ENCODE measurements at regions not wholly inside any gene's neighbourhood (a gene's known extent, or its start where the extent isn't known, plus 50 kb on each side); places are given as distances from the start of the nearest gene placed in this dataset.

- TF ChIP-seq ZNF350 (CRISPR knock-in tag; IDR thresholded peaks at IDR 0.05; ENCODE audit: borderline replicate concordance, low read depth): peak; percentile 52; the same call in 1 of the 2 replicates
- TF ChIP-seq ZBTB3 (CRISPR knock-in tag; IDR thresholded peaks at IDR 0.05; ENCODE audit: borderline replicate concordance, low read depth): no peak
- TF ChIP-seq, protein P1, sequence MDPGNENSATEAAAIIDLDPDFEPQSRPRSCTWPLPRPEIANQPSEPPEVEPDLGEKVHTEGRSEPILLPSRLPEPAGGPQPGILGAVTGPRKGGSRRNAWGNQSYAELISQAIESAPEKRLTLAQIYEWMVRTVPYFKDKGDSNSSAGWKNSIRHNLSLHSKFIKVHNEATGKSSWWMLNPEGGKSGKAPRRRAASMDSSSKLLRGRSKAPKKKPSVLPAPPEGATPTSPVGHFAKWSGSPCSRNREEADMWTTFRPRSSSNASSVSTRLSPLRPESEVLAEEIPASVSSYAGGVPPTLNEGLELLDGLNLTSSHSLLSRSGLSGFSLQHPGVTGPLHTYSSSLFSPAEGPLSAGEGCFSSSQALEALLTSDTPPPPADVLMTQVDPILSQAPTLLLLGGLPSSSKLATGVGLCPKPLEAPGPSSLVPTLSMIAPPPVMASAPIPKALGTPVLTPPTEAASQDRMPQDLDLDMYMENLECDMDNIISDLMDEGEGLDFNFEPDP (CRISPR knock-in tag; conservative IDR thresholded peaks at IDR 0.05): no peak
- TF ChIP-seq JARID2 (CRISPR knock-in tag; IDR thresholded peaks at IDR 0.05; ENCODE audit: insufficient replicate concordance): no peak
- TF ChIP-seq ZNF460 (CRISPR knock-in tag; IDR thresholded peaks at IDR 0.05; ENCODE audit: borderline replicate concordance): no peak
- TF ChIP-seq LBX2 (CRISPR knock-in tag; IDR thresholded peaks at IDR 0.05; ENCODE audit: borderline replicate concordance): 0 out of 2 replicates have a peak, but pooled peaks have one; percentile 73
- TF ChIP-seq ZNF441 (CRISPR knock-in tag; IDR thresholded peaks at IDR 0.05; ENCODE audit: borderline replicate concordance): peak; percentile 66; the same call in 1 of the 2 replicates
- peak; percentile 76; the same call in 1 of the 2 replicates for TF ChIP-seq ZBTB10 (CRISPR knock-in tag; IDR thresholded peaks at IDR 0.05; ENCODE audit: borderline replicate concordance)
- TF ChIP-seq, protein P2, sequence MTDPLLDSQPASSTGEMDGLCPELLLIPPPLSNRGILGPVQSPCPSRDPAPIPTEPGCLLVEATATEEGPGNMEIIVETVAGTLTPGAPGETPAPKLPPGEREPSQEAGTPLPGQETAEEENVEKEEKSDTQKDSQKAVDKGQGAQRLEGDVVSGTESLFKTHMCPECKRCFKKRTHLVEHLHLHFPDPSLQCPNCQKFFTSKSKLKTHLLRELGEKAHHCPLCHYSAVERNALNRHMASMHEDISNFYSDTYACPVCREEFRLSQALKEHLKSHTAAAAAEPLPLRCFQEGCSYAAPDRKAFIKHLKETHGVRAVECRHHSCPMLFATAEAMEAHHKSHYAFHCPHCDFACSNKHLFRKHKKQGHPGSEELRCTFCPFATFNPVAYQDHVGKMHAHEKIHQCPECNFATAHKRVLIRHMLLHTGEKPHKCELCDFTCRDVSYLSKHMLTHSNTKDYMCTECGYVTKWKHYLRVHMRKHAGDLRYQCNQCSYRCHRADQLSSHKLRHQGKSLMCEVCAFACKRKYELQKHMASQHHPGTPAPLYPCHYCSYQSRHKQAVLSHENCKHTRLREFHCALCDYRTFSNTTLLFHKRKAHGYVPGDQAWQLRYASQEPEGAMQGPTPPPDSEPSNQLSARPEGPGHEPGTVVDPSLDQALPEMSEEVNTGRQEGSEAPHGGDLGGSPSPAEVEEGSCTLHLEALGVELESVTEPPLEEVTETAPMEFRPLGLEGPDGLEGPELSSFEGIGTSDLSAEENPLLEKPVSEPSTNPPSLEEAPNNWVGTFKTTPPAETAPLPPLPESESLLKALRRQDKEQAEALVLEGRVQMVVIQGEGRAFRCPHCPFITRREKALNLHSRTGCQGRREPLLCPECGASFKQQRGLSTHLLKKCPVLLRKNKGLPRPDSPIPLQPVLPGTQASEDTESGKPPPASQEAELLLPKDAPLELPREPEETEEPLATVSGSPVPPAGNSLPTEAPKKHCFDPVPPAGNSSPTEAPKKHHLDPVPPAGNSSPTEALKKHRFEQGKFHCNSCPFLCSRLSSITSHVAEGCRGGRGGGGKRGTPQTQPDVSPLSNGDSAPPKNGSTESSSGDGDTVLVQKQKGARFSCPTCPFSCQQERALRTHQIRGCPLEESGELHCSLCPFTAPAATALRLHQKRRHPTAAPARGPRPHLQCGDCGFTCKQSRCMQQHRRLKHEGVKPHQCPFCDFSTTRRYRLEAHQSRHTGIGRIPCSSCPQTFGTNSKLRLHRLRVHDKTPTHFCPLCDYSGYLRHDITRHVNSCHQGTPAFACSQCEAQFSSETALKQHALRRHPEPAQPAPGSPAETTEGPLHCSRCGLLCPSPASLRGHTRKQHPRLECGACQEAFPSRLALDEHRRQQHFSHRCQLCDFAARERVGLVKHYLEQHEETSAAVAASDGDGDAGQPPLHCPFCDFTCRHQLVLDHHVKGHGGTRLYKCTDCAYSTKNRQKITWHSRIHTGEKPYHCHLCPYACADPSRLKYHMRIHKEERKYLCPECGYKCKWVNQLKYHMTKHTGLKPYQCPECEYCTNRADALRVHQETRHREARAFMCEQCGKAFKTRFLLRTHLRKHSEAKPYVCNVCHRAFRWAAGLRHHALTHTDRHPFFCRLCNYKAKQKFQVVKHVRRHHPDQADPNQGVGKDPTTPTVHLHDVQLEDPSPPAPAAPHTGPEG (CRISPR knock-in tag; IDR thresholded peaks at IDR 0.05): no peak
- no peak for TF ChIP-seq JDP2 (CRISPR knock-in tag; IDR thresholded peaks at IDR 0.05; ENCODE audit: borderline replicate concordance)
- TF ChIP-seq STAT5B (CRISPR knock-in tag; IDR thresholded peaks at IDR 0.05): no peak
- no peak for TF ChIP-seq ZNF652 (CRISPR knock-in tag; IDR thresholded peaks at IDR 0.05; ENCODE audit: borderline replicate concordance, low read depth)
- TF ChIP-seq, protein P3, sequence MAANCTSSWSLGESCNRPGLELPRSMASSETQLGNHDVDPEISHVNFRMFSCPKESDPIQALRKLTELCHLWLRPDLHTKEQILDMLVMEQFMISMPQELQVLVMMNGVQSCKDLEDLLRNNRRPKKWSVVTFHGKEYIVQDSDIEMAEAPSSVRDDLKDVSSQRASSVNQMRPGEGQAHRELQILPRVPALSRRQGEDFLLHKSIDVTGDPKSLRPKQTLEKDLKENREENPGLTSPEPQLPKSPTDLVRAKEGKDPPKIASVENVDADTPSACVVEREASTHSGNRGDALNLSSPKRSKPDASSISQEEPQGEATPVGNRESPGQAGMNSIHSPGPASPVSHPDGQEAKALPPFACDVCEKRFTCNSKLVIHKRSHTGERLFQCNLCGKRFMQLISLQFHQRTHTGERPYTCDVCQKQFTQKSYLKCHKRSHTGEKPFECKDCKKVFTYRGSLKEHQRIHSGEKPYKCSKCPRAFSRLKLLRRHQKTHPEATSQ (CRISPR knock-in tag; IDR thresholded peaks at IDR 0.05; ENCODE audit: borderline replicate concordance): no peak
- TF ChIP-seq GABPA (IDR thresholded peaks at IDR 0.05; ENCODE audit: low read depth, low read length): no peak
- no peak for TF ChIP-seq GABPA (CRISPR knock-in tag; IDR thresholded peaks at IDR 0.05; ENCODE audit: low read depth)
- TF ChIP-seq ZNF143 (CRISPR knock-in tag; IDR thresholded peaks at IDR 0.05): no peak; the same call in 1 of the 2 replicates
Observed at GRCh38 chr6:167506443-167507301, 181.8 kb downstream of the TTLL2 start (continued).
